Ovary (tissue), 3 donors: ENCODE measurements at regions not wholly inside any gene's neighbourhood (a gene's known extent, or its start where the extent isn't known, plus 50 kb on each side); places are given as distances from the start of the nearest gene placed in this dataset.

Experiments
- POLR2A ChIP-seq: fragments of 450-650 bp; IDR thresholded peaks from one replicate; pipeline ENCODE4 v1.6.1; 2017; ENCODE audit warnings: antibody characterized with exemption, mild to moderate bottlenecking, moderate library complexity
- TF ChIP-seq, protein P1 (sequence below), 3 donors: fragments of 450-650 bp in 2 of 3; fragments of 200-600 bp in 1 of 3; IDR thresholded peaks; one replicate each; pipeline versions ENCODE4 v1.5.1 to v1.8.0; 2016 to 2022; ENCODE audit warnings: antibody characterized with exemption in 3 of 3, mild to moderate bottlenecking in 1 of 3
- donor health status: DM: no; HTN: no; CAD: no.

DNA sequence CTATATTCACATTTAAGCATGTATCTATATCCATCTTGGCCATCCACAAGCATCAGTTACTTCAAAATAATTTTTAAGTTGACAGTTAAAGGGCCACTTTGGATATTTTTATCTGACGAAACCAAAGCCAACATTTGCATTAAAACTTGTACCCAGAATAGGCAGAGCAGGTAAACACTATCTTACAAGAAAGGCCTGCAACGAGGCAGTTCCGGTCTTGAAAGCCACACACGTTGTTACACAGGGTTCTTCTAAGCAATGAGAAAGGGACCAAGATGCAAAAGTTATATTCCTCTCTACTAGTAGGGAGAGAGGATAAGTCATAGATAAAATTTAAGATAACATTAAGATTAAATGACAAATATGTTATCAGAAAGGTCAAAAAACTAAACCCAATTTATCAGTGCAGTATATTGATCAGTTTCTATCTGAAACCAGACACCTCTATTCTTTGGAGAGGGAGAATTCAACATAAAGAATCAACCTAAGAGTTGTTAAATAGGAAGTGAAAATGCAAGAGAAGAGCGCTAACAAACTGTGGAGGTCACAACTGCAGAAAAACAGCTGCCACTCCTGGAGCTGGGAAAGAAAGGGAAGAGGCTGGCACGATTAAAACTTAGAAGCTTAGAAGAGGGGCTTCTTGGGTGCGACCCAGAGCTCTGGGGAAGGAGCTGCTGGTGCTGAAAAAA lies 701.3 kb downstream of the TNS3 start:
- TF ChIP-seq, protein P1, sequence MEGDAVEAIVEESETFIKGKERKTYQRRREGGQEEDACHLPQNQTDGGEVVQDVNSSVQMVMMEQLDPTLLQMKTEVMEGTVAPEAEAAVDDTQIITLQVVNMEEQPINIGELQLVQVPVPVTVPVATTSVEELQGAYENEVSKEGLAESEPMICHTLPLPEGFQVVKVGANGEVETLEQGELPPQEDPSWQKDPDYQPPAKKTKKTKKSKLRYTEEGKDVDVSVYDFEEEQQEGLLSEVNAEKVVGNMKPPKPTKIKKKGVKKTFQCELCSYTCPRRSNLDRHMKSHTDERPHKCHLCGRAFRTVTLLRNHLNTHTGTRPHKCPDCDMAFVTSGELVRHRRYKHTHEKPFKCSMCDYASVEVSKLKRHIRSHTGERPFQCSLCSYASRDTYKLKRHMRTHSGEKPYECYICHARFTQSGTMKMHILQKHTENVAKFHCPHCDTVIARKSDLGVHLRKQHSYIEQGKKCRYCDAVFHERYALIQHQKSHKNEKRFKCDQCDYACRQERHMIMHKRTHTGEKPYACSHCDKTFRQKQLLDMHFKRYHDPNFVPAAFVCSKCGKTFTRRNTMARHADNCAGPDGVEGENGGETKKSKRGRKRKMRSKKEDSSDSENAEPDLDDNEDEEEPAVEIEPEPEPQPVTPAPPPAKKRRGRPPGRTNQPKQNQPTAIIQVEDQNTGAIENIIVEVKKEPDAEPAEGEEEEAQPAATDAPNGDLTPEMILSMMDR (IDR thresholded peaks at IDR 0.05) = no peak
- no peak for TF ChIP-seq POLR2A
